GM12878 (cell line): ENCODE measurements at regions not wholly inside any gene's neighbourhood (a gene's known extent, or its start where the extent isn't known, plus 50 kb on each side); places are given as distances from the start of the nearest gene placed in this dataset.

Source experiments
- ATAC-seq: fragments of 200-7000 bp; cut with Tn5 transposase; 3 replicates; pipeline ENCODE4 v1.9.1; 2020; ENCODE audit warnings: mild to moderate bottlenecking, moderate library complexity
- BruUV-seq: library from RNA; stranded (reverse); fragments of 400-500 nt; replicated peaks from 2 replicates; lab custom pipeline; 2021; lab: Mats Ljungman, UMichigan
- CTCF ChIA-PET: fragments of 300-600 bp; sonication (Branson Sonifier 250); formaldehyde crosslinking; extraction: SDS; loops from one replicate; lab custom pipeline; 2021; ENCODE audit warnings: inconsistent platforms; lab: Yijun Ruan, JAX
- POLR2A ChIA-PET: fragments of 350-600 bp; formaldehyde crosslinking; extraction: SDS; loops from one replicate; lab custom pipeline; 2021; ENCODE audit warnings: inconsistent platforms; lab: Charles Lee
- RAD21 ChIA-PET: fragments of 300-600 bp; sonication (Branson Sonifier 250); formaldehyde crosslinking; loops from one replicate; lab custom pipeline; 2023; ENCODE audit warnings: antibody characterized with exemption; ENCODE audit not compliant: unreplicated experiment; lab: Charles Lee
- SMC1A ChIA-PET: fragments of 300-600 bp; sonication (Branson Sonifier 250); formaldehyde crosslinking; loops from one replicate; lab custom pipeline; 2023; ENCODE audit not compliant: unreplicated experiment, uncharacterized antibody; lab: Charles Lee
- DNase-seq: peaks from one replicate; pipeline ENCODE4 v3.0.0-alpha.2; 2011; ENCODE audit warnings: low read depth, low spot score
- FAIRE-seq: peaks from 3 replicates; lab custom pipeline; 2011; peaks lifted over from hg19 to GRCh38; lab: Jason Lieb, UNC
- H2AFZ ChIP-seq: 2 replicates; pipeline ENCODE4 v1.6.0; 2011; ENCODE audit warnings: low read depth, low read length, control low read depth; ENCODE audit not compliant: control insufficient read depth
- H3K27ac ChIP-seq: 2 replicates; pipeline ENCODE4 v1.5.1; 2011; ENCODE audit warnings: control low read depth; ENCODE audit not compliant: control insufficient read depth, insufficient read depth
- H3K27me3 ChIP-seq, 2 experiments: replicated peaks in 1 of 2; 2 replicates each; pipeline versions ENCODE4 v1.6.0 to v1.6.1; 2011; ENCODE audit warnings: low read length in 1 of 2; ENCODE audit not compliant: control insufficient read depth in 2 of 2, insufficient read depth in 2 of 2
- H3K36me3 ChIP-seq, 2 experiments: 2 replicates each; pipeline ENCODE4 v1.5.1; 2011; ENCODE audit warnings: low read length in 1 of 2; ENCODE audit not compliant: control insufficient read depth in 2 of 2, insufficient read depth in 2 of 2
- H3K4me1 ChIP-seq: 2 replicates; pipeline ENCODE4 v1.6.1; 2011; ENCODE audit warnings: mild to moderate bottlenecking, low read length, moderate library complexity, mixed read lengths; ENCODE audit not compliant: control insufficient read depth, insufficient read depth
- H3K4me2 ChIP-seq: 2 replicates; pipeline ENCODE4 v1.6.0; 2011; ENCODE audit warnings: control low read depth; ENCODE audit not compliant: control insufficient read depth, insufficient read depth
- H3K4me3 ChIP-seq: fragments of 200-600 bp; sonication (generic); 2 replicates; pipeline ENCODE4 v1.5.1; 2016
- H3K79me2 ChIP-seq: 2 replicates; pipeline ENCODE4 v1.6.0; 2011; ENCODE audit warnings: low read length; ENCODE audit not compliant: control insufficient read depth, insufficient read depth
- H3K9ac ChIP-seq: 2 replicates; pipeline ENCODE4 v1.8.0; 2011; ENCODE audit warnings: low read length, control low read depth, mixed read lengths; ENCODE audit not compliant: control insufficient read depth, insufficient read depth
- H3K9me3 ChIP-seq: replicated peaks from 3 replicates; pipeline ENCODE4 v1.5.1; 2011; ENCODE audit warnings: mild to moderate bottlenecking, low read length; ENCODE audit not compliant: control insufficient read depth, insufficient read depth
- H4K20me1 ChIP-seq: 2 replicates; pipeline ENCODE4 v1.6.0; 2011; ENCODE audit not compliant: control insufficient read depth, insufficient read depth
- ATF7 ChIP-seq: fragments of 450-650 bp; IDR thresholded peaks from 2 replicates; pipeline ENCODE4 v1.6.1; 2016; ENCODE audit warnings: low read depth, mild to moderate bottlenecking
- CBFB ChIP-seq: IDR thresholded peaks from 2 replicates; pipeline ENCODE4 v1.6.1; 2016; ENCODE audit warnings: antibody characterized with exemption, low read depth
- CHD2 ChIP-seq: IDR thresholded peaks from 2 replicates; pipeline ENCODE4 v1.6.1; 2011; ENCODE audit warnings: low read depth, low read length, improper control_type of control experiment, borderline replicate concordance
- CHD4 ChIP-seq: fragments of 200-600 bp; sonication (generic); IDR thresholded peaks from 2 replicates; pipeline ENCODE4 v1.6.1; 2016; ENCODE audit warnings: mild to moderate bottlenecking
- EED ChIP-seq: sonication (generic); IDR thresholded peaks from 2 replicates; pipeline ENCODE4 v1.6.1; 2016; ENCODE audit warnings: antibody characterized with exemption, low read depth
- ETV6 ChIP-seq, 2 experiments: fragments of 450-650 bp in 1 of 2; IDR thresholded peaks in 1 of 2; conservative IDR thresholded peaks in 1 of 2; 2 replicates each; pipeline ENCODE4 v1.6.1; 2014; ENCODE audit warnings: antibody characterized with exemption in 1 of 2, borderline replicate concordance in 1 of 2, low read depth in 1 of 2, mild to moderate bottlenecking in 1 of 2, moderate library complexity in 1 of 2
- JUND ChIP-seq: IDR thresholded peaks from 2 replicates; pipeline ENCODE4 v1.6.1; 2012; ENCODE audit warnings: low read depth, mild to moderate bottlenecking, low read length, improper control_type of control experiment, moderate library complexity
- KDM1A ChIP-seq: fragments of 200-600 bp; sonication (generic); IDR thresholded peaks from 2 replicates; pipeline ENCODE4 v1.6.1; 2016; ENCODE audit warnings: borderline replicate concordance
- POLR2AphosphoS2 ChIP-seq: IDR thresholded peaks from 2 replicates; pipeline ENCODE4 v1.6.1; 2011; ENCODE audit warnings: low read depth, mild to moderate bottlenecking, low read length, improper control_type of control experiment, moderate library complexity
- RFX5 ChIP-seq: IDR thresholded peaks from 2 replicates; pipeline ENCODE4 v1.6.1; 2011; ENCODE audit warnings: low read depth, low read length, improper control_type of control experiment
- RUNX3 ChIP-seq: IDR thresholded peaks from 2 replicates; pipeline ENCODE4 v1.6.1; 2012; ENCODE audit warnings: low read length, inconsistent platforms
- SMC3 ChIP-seq: IDR thresholded peaks from 2 replicates; pipeline ENCODE4 v1.6.1; 2011; ENCODE audit warnings: low read length, improper control_type of control experiment, borderline replicate concordance
- STAT1 ChIP-seq: fragments of 450-650 bp; conservative IDR thresholded peaks from 2 replicates; pipeline ENCODE4 v1.6.1; 2014; ENCODE audit warnings: antibody characterized with exemption, mild to moderate bottlenecking
- TBL1XR1 ChIP-seq: IDR thresholded peaks from 2 replicates; pipeline ENCODE4 v1.6.1; 2012; ENCODE audit warnings: low read depth, low read length, improper control_type of control experiment
- TCF12 ChIP-seq: IDR thresholded peaks from 2 replicates; pipeline ENCODE4 v1.6.1; 2011; ENCODE audit warnings: low read depth, mild to moderate bottlenecking, low read length
- WRNIP1 ChIP-seq: IDR thresholded peaks from 2 replicates; pipeline ENCODE4 v1.6.1; 2011; ENCODE audit warnings: low read depth, low read length, improper control_type of control experiment, borderline replicate concordance
- ZNF207 ChIP-seq: fragments of 450-650 bp; IDR thresholded peaks from 2 replicates; pipeline ENCODE4 v1.6.1; 2014; ENCODE audit warnings: antibody characterized with exemption, mild to moderate bottlenecking, borderline replicate concordance
- ZNF24 ChIP-seq: fragments of 450-650 bp; IDR thresholded peaks from 2 replicates; pipeline ENCODE4 v1.6.1; 2017; ENCODE audit warnings: antibody characterized with exemption, mild to moderate bottlenecking
- ZNF687 ChIP-seq: fragments of 450-650 bp; IDR thresholded peaks from 2 replicates; pipeline ENCODE4 v1.6.1; 2017; ENCODE audit warnings: mild to moderate bottlenecking, moderate library complexity
- whole genome bisulfite sequencing: methylation state at CpG from one replicate; pipeline ENCODE4 v1.1.6; 2016; ENCODE audit warnings: low lambda C conversion rate; ENCODE audit not compliant: insufficient replicate concordance, insufficient coverage; ENCODE audit errors: missing lambda C conversion rate; 5-methylcytosine and 5-hydroxymethylcytosine counted together
- in situ Hi-C: fragments of 300-500 bp; cut with MboI; formaldehyde crosslinking; loops from 9 replicates; pipeline ENCODE4 v1.14.3; 2018; ENCODE audit warnings: mixed read lengths
- intact Hi-C: fragments of 100-400 bp; cut with micrococcal nuclease; formaldehyde crosslinking; loops from one replicate; pipeline ENCODE4 v1.14.2; 2022; ENCODE audit not compliant: unreplicated experiment
- TF ChIP-seq, protein P1 (sequence below): fragments of 450-650 bp; IDR thresholded peaks from 2 replicates; pipeline ENCODE4 v1.6.1; 2016; ENCODE audit warnings: mild to moderate bottlenecking, moderate library complexity, borderline replicate concordance

- Histone ChIP-seq H3K4me1 (no peaks in the 10 kb centered on the region), H3K79me2 (no peaks in the 10 kb centered on the region), H4K20me1 (no peaks in the 10 kb centered on the region), H3K9ac (no peak overlapping the region), H3K4me3 (no peak overlapping the region), H3K4me2 (no peak overlapping the region), H2AFZ (no peak overlapping the region), H3K27me3 (no peaks in the 10 kb centered on the region; a peak in 1 of 4 replicates), H3K27ac (no peak overlapping the region), H3K36me3 (no peaks in the 10 kb centered on the region), H3K9me3 (no peaks in the 10 kb centered on the region)
- no peak for ATAC-seq
- ChIA-PET CTCF (no interaction called here), POLR2A (no interaction called here), SMC1A (no interaction called here), RAD21 (no interaction called here)
- TF ChIP-seq, protein P1, sequence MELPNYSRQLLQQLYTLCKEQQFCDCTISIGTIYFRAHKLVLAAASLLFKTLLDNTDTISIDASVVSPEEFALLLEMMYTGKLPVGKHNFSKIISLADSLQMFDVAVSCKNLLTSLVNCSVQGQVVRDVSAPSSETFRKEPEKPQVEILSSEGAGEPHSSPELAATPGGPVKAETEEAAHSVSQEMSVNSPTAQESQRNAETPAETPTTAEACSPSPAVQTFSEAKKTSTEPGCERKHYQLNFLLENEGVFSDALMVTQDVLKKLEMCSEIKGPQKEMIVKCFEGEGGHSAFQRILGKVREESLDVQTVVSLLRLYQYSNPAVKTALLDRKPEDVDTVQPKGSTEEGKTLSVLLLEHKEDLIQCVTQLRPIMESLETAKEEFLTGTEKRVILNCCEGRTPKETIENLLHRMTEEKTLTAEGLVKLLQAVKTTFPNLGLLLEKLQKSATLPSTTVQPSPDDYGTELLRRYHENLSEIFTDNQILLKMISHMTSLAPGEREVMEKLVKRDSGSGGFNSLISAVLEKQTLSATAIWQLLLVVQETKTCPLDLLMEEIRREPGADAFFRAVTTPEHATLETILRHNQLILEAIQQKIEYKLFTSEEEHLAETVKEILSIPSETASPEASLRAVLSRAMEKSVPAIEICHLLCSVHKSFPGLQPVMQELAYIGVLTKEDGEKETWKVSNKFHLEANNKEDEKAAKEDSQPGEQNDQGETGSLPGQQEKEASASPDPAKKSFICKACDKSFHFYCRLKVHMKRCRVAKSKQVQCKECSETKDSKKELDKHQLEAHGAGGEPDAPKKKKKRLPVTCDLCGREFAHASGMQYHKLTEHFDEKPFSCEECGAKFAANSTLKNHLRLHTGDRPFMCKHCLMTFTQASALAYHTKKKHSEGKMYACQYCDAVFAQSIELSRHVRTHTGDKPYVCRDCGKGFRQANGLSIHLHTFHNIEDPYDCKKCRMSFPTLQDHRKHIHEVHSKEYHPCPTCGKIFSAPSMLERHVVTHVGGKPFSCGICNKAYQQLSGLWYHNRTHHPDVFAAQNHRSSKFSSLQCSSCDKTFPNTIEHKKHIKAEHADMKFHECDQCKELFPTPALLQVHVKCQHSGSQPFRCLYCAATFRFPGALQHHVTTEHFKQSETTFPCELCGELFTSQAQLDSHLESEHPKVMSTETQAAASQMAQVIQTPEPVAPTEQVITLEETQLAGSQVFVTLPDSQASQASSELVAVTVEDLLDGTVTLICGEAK = no peak
- TF ChIP-seq SMC3 (no peak), RUNX3 (no peak), ZNF687 (no peak), RFX5 (no peak), TBL1XR1 (no peak), STAT1 (no peak), JUND (no peak), POLR2AphosphoS2 (no peak), CBFB (no peak), TCF12 (no peak), KDM1A (no peak), WRNIP1 (no peak), ATF7 (no peak), CHD2 (no peak), ZNF24 (no peak), EED (no peak), CHD4 (no peak), ZNF207 (no peak), ETV6 (conservative IDR thresholded peaks at IDR 0.05 in 1 of 2, IDR thresholded peaks at IDR 0.05 in 1 of 2; ENCODE audit: borderline replicate concordance in 1 of 2, low read depth in 1 of 2) (no peak)
- no peak for DNase-seq
- intact Hi-C loops = no loop called here
- BruUV-seq = no TSS peak
- 0% methylated on average over 2 of the region's 2 CpGs for WGBS
- in situ Hi-C loops = no loop called here
- FAIRE-seq = no peak
These were observed 81.3 kb upstream of the CXCL12 start for GRCh38 chr10:44466236-44466635.
